Osteocyte (in vitro differentiated cells): ENCODE measurements at regions not wholly inside any gene's neighbourhood (a gene's known extent, or its start where the extent isn't known, plus 50 kb on each side); places are given as distances from the start of the nearest gene placed in this dataset.

Source experiments
- DNase-seq: peaks from one replicate; pipeline ENCODE4 v3.0.0; 2021; ENCODE audit warnings: mixed read lengths; ENCODE audit not compliant: unreplicated experiment; ENCODE audit errors: extremely low spot score
- H3K27ac Mint-ChIP-seq: one replicate; pipeline ENCODE4 v1.8.0; 2021; ENCODE audit warnings: mild to moderate bottlenecking, mixed read lengths; ENCODE audit not compliant: unreplicated experiment
- H3K27me3 Mint-ChIP-seq: one replicate; pipeline ENCODE4 v1.8.0; 2021; ENCODE audit warnings: mixed read lengths; ENCODE audit not compliant: unreplicated experiment
- H3K36me3 Mint-ChIP-seq: one replicate; pipeline ENCODE4 v1.8.0; 2021; ENCODE audit warnings: mixed read lengths; ENCODE audit not compliant: unreplicated experiment
- H3K4me1 Mint-ChIP-seq: one replicate; pipeline ENCODE4 v1.8.0; 2021; ENCODE audit warnings: mixed read lengths; ENCODE audit not compliant: unreplicated experiment
- H3K4me3 Mint-ChIP-seq: one replicate; pipeline ENCODE4 v1.8.0; 2021; ENCODE audit warnings: mild to moderate bottlenecking, moderate library complexity, mixed read lengths; ENCODE audit not compliant: unreplicated experiment
- H3K9me3 Mint-ChIP-seq: one replicate; pipeline ENCODE4 v1.8.0; 2021; ENCODE audit warnings: mixed read lengths; ENCODE audit not compliant: unreplicated experiment
- CTCF ChIP-seq: fragments of 200-600 bp; sonication (generic); IDR thresholded peaks from 2 replicates; pipeline ENCODE4 v1.5.0; 2021; ENCODE audit warnings: antibody characterized with exemption, mild to moderate bottlenecking, moderate library complexity

DNA sequence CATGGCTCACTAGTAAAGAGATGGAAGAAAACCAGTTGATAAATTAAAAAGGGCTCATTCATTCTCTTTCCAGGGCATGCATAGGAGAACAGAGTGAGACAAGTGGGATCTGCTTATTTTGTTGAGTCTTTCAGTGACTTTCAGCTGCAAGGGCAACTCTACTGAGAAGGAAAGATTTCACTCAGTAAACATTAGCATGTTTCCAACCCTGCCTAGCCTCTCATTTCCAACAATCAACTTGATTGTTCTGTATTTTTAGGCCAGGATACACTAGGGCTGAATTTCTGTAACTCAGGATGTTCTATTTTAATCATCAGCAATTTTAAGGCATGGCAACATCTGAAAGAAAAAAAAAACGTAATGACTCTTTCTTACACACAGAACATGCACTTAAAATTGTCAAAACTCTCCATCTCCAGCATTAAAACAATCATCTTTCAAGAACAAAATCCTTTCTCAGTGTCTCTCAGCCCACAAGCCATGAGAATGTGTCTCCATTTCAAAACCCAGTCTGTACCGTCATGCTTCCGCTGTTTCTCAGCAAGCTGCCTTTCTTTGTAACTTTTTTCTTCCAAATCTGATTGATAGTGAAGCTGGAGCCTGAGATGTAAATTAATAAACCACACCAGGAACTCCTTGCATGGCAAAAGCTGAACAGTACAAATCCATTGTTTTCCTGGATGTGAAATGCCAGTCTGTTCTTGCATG is 147.2 kb upstream of the KLF14 start:
- no peaks in the 10 kb centered on the region for H3K27me3 Mint-ChIP-seq
- peaks cover 62% of the 10 kb centered on the region for H3K36me3 Mint-ChIP-seq
- peak overlapping the region; percentile 57 for H3K27ac Mint-ChIP-seq
- no peak for TF ChIP-seq CTCF
- peaks cover 45% of the 10 kb centered on the region for H3K4me1 Mint-ChIP-seq
- H3K4me3 Mint-ChIP-seq = no peak overlapping the region
- no peaks in the 10 kb centered on the region for H3K9me3 Mint-ChIP-seq
- no peak for DNase-seq

- Mint-ChIP-seq H3K36me3 (peaks cover 60% of the 10 kb centered on the region), H3K9me3 (no peaks in the 10 kb centered on the region), H3K27ac (peak overlapping the region; percentile 57), H3K4me3 (no peak overlapping the region), H3K4me1 (peaks cover 50% of the 10 kb centered on the region), H3K27me3 (no peaks in the 10 kb centered on the region)
- no peak for TF ChIP-seq CTCF
- peak; percentile 38 for DNase-seq
Observed at GRCh38 chr7:130881799-130882141, 147.8 kb upstream of the KLF14 start.

DNA sequence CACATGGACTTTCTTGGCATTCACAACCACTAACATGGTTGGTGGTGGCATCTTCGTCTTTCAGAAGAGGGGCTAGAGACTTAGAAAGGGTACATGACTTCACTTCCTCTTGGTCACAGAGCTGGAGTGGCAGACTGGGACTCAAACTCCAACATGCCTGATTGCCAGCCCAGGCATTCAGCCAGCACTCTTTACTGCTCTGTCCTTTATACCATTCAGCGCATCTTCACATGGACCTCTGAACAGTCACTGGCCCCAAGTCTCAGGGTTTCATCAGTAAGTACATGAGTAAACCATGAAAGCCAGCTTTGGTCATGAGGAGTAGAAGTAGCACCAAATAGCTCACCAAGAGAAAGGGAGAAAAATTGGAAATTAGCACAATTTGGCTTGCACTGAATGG is 148.4 kb upstream of the KLF14 start:
- H3K9me3 Mint-ChIP-seq = no peaks in the 10 kb centered on the region
- H3K27me3 Mint-ChIP-seq = no peaks in the 10 kb centered on the region
- H3K4me1 Mint-ChIP-seq = peaks cover 56% of the 10 kb centered on the region
- TF ChIP-seq CTCF = no peak
- peaks cover 55% of the 10 kb centered on the region for H3K36me3 Mint-ChIP-seq
- no peak for DNase-seq
- no peak overlapping the region for H3K4me3 Mint-ChIP-seq
- peak overlapping the region; percentile 44 for H3K27ac Mint-ChIP-seq

DNA sequence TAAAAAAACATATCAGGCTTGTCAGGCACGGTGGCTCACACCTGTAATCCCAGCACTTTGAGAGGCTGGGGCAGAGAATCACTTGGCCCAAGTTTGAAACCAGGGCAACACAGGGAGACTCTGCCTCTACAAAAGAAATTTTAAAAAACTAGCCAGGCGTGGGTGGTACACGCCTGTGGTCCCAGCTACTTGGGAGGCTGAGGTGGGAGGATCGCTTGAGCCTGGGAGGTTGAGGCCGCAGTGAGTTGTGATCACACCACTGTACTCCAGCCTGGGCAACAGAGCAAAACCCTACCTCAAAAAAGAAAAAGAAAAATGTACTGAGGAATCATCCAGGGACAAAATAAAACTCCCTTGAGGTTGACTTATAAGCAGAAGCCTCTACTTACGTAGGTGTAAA is 149.9 kb upstream of the KLF14 start:
- Mint-ChIP-seq H3K27ac (peak overlapping the region; percentile 98), H3K27me3 (no peaks in the 10 kb centered on the region), H3K4me1 (peaks cover 65% of the 10 kb centered on the region), H3K9me3 (no peaks in the 10 kb centered on the region), H3K36me3 (peaks cover 54% of the 10 kb centered on the region), H3K4me3 (no peak overlapping the region)
- DNase-seq = no peak
- TF ChIP-seq CTCF = no peak

- Mint-ChIP-seq H3K9me3 (no peaks in the 10 kb centered on the region), H3K27me3 (no peaks in the 10 kb centered on the region), H3K4me1 (peaks cover 67% of the 10 kb centered on the region), H3K4me3 (no peak overlapping the region), H3K27ac (peak overlapping the region; percentile 98), H3K36me3 (peaks cover 48% of the 10 kb centered on the region)
- no peak for DNase-seq
- TF ChIP-seq CTCF = no peak
Observed at GRCh38 chr7:130884437-130885417, 150.7 kb upstream of the KLF14 start.
